ENCODE measurements at regions not wholly inside any gene's neighbourhood (a gene's known extent, or its start where the extent isn't known, plus 50 kb on each side); places are given as distances from the start of the nearest gene placed in this dataset.

DNA sequence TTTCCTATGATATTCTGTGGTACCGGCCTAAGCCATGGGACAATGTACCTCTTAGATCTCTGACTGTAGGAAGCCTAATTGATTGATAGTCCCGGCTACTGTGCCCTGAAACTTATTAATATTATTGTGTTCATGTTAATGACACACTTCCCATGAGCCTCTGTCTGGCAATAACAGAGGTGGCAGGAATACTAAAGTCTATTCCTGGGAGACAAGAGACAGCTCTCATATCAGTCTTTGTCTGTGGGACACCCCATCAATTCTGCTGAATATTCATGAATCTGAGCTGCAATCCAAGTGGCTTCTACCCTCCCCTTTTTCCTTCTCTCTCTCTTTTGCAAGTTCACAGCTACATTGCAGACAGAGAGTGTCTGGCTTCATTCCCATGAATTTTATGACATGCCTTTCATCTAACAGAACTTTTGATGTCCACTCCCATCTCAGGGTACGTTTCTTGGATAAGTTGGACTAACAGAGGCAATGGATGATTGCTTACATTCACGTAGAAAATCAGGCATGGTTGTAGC lies 907.5 kb downstream of the ZPLD1 start:
- DNase-seq (ENCODE audit: low read depth in 2 of 2), result no peak

DNA sequence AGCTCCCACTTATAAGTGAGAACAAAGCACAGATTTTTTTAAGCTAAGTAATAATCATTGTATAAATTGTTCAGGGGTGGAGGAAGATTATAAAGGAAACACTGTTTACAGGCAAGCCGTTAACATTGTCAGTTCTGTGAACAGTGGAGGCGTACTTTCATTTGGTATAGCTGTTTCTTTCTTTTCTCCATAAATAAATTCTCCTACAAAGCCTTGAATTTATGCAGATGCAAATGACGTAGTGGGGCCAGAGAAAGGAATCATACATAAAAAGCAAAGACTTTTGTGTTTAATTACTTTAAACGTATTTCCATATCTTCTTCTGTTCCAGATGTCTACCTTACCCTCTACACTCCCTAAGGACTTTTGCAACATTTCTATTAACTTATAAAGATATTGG lies 914.9 kb downstream of the ZPLD1 start:
- no peak for DNase-seq (ENCODE audit: low read depth in 2 of 2)

DNA sequence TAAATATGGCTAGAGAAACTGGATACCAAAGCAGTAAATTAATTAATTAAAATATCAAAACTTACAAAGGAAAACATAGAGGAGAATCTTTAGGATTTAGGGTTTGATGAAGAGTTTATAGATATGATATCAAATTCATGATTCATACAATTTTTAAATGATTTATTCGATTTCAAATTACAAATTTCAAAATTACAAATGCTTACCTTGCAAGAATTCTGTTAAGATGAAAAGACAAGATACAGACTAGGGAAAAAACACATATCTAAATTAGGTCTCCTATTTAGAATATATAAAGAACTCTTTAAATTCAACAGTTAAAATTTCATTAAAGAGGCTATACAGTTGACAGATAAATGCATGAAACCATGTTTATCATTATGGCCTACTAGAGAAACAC lies 930.7 kb downstream of the ZPLD1 start:
- no peak for DNase-seq (ENCODE audit: low read depth in 2 of 2)

DNA sequence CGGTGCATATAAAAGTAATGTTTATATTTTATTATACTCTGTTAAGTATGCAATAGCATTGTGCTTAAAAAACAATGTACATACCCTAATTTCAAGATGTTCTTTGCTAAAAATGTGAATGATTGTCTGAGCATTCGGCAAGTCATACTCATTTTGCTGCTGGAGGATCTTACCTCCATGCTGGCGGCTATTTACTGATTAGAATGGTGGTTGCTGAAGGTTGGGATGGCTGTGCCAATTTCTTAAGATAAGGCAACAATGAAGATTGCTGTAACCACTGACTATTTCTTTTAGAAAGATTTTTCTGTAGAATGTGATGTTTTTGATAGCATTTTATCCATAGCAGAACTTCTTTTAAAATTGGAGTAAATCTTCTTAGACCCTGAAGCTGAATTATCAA lies 932.7 kb downstream of the ZPLD1 start:
- no peak for DNase-seq (ENCODE audit: low read depth in 2 of 2)

DNA sequence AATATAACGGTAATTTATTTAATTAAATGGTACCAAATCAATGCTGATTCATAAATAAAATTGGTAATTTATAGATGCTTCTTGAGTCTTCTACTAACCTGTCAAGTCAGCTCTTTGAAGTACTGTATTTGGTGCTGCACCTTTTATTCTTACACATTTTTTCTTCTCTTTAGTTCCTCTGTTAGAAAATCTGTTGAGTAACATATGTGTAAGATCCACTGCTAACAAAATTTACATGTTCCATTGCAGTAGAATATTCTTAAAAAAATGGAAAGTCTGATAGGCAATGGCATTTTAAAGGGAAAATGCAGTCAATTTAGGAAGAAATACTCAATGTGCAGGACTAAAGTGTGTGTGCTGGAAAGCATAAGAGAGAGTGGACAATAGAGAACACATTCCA lies 936.6 kb downstream of the ZPLD1 start:
- no peak for DNase-seq (ENCODE audit: low read depth in 2 of 2)

DNA sequence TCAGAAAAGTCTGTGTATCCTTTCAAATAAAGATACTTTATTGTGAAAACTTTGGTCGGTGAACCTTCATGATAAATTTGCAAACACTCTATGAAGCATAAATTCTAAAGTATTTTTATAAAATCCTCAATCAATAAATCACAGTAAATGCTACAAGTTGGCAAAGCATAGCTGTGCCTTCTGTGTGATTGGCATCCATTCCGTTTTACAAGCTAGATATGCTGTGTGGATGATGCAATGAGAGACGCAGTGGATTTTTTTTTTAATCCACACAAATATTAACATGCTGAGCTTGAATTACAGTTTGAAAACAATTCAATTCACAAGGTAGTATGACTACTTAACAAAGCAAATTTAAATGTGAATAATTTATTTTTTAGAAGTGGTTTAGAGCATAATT lies 937.2 kb downstream of the ZPLD1 start:
- DNase-seq (ENCODE audit: low read depth in 2 of 2), result no peak

DNA sequence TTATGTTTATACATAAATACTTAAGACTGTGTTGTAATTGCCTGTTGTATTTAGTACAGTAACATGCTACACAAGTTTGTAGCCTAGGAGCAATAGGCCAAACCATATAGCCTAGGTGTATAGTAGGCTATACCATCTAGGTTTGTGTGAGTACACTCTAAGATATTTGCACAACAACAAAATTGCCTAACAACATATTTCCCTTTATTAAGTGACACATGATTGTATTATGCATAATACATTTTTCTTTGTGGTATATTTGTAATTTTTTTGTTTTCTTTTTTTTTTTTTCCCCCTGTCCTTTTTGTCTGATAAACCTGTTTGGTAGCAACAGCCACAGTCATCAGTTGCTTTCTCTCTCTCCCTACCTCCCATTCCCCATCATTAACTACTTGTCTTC lies 945.6 kb downstream of the ZPLD1 start:
- no peak for DNase-seq (ENCODE audit: low read depth in 2 of 2)

DNA sequence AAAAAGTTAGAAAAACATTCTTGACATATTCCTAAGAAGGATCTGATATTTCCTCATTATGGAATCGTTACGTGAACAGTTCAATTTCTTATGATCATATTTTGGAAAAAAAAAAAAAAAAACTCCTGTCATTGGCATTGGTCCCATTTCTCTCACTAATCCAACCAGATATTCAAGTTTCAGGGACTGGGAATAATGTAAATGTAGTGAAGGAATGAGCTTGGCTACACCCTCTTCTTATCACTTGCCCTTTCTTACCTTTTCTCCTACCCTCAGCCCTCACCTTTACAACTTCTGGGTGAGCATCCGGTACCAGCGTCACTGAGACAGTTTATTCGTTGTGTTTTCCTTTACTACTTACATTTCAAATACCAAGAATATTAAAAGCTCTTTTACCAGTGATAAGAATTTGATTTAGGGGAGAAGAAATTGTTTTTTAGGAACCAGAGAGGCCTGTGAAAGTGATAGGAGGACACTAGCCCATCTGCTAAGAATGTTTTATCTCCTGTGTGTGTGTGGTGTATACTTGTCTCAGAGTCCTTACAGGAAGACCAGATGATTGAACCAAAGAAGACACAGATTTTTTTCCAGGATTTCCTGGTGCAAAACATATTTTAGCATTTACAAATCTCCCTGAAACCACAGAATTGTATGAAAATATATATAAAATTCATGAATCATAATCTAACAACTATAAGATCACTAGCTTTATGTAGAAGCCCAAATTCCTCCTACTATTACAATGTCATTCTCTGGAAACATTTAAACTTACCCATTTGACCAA lies 946.7 kb downstream of the ZPLD1 start:
- DNase-seq (ENCODE audit: low read depth in 2 of 2), result no peak

DNA sequence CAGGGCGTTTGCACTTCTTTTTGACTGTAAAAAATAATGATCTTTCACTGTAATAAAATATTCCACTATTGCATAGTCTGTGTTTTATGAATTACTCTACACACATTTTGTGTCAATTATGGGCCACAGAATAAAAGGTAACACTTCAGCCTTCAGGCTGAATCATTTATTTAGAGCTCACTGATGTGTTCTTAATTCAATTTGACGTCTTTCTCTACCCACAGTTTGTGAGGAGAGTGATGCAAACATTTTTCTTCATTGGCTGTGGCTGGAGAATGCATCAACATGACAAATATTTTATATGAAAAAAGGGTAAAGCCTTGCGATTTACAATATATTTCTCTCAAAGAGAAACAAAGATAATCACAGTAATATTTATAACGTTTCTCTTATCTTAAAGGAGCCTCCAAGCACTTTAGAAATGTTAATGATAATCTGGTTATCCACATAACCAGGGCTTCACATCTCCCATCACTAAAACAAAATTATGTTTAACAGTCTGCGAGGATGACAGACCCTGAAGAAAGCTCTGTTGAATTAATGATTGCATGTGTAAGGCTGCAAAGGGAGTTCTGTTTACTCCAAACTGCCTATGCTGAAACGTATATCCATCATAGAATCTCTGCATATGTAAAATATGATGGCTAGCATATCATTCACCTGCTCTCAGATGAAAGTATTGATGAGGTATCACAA lies 951.3 kb downstream of the ZPLD1 start:
- no peak for DNase-seq (ENCODE audit: low read depth in 2 of 2)

DNA sequence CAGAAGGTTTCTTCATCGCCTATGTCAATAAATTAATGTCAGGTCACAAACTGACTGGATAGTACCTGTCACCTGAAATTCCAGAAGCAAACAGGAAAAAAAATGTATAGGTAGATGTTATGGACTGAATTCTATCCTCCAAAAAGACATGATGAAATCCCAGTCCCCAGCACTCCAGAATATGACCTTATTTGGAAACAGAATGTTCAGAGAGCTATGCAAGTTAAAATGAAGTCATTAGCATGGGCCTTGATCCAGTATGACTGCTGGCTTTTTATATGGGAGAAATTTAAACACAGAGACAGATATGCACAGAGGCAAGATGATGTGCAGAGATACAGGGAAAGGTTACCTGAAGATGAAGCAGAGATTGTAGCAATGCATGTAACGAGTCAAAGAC lies 953.4 kb downstream of the ZPLD1 start:
- DNase-seq (ENCODE audit: low read depth in 2 of 2), result no peak

DNA sequence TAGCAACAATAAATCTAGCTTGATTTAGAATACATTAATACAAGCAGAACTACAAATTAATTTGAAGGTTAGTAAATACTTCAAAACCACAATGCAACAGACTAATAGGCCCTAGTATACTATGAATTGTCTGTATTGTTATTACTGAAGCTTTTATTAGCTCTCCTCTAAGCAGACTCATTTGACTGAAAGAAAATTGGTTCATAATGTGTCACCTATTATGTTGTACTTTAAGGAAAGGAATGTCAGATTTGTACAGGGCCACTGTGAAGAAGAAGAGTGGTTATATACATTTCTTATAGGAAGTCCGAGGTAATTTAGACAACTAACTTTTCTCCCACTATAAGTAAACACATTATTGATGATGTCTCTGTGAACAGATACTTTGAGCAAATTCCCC lies 954.5 kb downstream of the ZPLD1 start:
- DNase-seq (ENCODE audit: low read depth in 2 of 2), result no peak

DNA sequence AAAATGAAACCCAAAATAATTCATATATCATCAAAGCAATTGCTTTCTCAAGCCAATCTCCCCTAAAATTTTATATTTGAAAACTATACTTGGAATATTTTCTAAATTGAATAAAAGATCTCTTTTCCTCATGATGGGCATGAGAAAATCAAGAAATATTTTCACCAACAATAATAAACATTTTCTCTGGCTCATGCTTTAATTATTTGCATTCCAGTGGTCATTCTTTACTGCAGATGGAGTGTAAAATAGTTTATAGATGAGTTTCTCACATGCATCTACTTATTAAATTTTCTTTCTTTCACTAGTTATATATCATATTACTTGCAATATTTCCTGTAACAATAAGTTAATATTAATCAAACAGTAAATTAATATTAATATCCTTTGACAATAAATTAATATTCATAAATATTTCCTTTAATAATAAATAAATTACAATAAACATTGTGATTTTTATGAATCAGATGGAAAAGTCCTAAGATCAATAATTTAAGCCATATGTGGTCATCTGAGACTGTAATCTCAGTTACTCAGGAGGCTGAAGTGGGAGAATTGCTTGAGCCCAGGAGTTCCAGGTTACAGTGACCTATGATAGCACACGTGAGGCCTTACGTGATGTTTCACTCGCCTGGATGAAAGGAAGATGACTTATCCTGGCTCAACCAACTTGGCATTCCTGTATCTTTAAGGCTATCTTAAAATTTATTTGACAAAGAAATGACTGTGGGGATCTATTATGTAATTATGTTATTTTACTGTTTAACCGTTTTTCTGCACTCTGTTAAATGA lies 958.8 kb downstream of the ZPLD1 start:
- no peak for DNase-seq (ENCODE audit: low read depth in 2 of 2)

DNA sequence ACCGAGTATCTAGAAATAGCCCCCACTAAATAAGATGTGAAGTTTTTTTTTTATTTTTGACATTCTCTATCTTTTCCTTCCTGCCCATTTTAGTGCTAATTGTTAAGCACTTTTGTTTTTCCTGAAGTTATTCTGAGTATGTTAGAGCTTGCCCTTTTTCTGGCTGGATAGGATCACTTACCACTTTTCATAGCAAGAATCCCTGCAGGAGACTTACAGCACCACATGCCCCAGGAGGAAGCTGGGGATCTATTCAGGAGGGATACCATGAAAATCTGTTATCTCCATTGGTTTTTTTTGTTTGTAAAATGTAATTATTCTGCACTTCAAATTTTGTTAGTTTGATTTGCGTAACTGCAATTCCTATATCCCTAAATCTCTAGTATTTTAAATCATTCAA lies 968.4 kb downstream of the ZPLD1 start:
- DNase-seq (ENCODE audit: low read depth in 2 of 2), result no peak

DNA sequence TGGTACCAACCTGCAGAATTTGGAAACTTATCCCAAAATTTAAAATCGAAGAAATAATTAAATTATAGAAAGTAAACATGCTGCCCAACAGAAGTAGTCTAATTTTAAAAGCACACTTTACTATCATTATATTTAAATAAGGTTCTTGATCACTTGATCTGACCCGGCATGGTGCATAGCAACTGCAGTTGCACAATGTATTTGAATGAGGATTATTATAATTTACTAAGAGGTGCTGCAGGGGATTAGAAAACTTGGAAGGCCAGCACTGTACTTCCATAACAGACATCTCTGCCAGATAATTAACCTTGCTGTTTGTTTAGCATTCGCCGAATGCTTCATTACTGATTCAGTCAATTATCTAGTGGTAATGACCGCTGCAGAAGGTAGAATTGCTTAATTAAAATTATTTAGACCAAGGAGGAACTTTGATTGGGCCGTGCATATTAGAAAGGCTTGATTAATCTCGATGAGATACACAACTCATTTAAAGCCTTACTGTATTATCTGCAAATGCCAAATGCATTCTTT lies 971.6 kb downstream of the ZPLD1 start:
- DNase-seq (ENCODE audit: low read depth in 2 of 2), result no peak

DNA sequence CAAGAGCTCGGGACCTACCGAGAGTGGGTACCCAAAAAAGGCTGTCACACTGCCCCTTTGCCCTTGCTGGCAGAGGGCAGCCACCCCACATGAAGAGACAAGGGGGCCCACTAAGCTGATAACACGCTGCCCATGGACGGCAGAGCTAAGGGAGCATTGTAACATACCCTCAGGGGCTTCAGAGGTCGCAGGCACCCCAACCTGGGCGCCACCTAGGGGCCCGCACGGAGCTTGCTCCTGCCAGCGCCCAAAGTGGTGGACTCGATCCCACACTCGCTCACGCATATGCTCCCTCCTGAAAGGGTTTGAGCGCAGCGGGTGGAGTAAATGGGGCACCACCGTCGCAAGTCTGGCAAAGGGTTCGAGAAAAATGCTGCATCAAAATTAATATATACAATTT lies 975.4 kb downstream of the ZPLD1 start:
- DNase-seq (ENCODE audit: low read depth in 2 of 2), result no peak

DNA sequence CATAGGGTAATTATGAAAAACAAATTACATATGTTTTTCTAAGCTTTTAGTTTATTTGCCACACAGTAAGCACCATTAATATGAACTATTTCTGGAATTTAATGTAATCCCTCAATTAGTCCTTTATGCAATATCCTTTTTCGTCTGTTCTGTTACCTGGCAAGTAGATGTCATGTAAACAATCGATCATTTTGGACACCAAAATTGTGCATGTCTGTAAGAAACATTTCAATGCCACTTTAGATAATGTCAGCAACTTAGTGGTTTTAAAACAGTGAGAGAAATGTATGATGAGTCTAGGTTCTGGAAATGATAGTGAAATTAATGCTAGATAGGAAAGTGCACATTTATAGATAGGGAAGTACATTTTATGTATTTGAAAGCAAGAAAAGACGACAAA lies 986.6 kb downstream of the ZPLD1 start:
- DNase-seq (ENCODE audit: low read depth in 2 of 2), result no peak

DNA sequence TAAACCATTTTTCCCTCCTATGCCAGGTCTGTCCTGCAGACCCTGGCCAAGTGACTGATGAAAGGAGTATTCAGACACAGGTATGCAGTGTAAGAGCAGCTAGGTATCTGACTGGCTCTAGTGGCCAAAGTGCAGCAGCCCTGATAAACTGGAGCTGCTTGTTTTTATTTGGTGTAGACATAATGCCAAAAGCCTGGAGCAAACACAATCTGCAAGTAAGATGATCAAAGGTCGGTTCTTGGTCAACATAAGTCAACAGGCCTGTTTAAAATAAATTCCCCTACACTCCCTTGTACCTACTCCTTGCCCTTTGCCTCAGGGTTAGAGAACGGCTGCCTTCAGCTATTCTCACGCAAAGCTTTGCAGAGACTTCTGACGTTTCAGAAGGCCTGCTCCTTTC lies 1003.1 kb downstream of the ZPLD1 start:
- DNase-seq (ENCODE audit: low read depth in 2 of 2), result no peak

DNA sequence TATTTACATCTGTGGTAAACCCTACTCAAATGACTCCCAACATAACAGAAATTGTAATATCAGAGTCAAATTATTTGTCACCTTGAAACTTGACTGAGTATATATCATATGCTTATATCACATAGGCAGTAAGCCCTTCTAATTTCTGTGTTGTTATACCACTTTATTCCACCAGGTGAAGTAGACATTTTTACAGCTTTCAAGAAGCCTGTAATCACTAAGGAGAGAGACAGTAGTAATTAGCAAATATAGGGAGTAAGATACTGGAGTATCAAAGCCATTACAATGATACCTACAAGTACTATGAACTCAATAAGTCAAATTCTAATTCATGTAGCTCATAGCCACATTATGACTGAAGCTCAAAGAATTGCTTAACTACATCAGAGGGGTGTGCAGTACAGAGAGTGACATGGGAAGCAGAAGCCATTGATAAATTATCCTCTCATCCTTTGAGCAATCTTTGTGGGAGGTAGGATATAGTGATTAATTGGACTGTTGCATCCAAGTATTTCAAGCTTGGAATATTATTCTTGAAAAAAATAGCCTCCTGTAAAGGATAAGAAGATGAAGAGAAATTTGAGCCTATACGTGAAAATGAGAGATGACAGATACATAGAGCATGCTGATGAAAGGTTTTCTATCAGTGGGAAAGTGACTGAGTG lies 1005.9 kb downstream of the ZPLD1 start:
- no peak for DNase-seq (ENCODE audit: low read depth in 2 of 2)

DNA sequence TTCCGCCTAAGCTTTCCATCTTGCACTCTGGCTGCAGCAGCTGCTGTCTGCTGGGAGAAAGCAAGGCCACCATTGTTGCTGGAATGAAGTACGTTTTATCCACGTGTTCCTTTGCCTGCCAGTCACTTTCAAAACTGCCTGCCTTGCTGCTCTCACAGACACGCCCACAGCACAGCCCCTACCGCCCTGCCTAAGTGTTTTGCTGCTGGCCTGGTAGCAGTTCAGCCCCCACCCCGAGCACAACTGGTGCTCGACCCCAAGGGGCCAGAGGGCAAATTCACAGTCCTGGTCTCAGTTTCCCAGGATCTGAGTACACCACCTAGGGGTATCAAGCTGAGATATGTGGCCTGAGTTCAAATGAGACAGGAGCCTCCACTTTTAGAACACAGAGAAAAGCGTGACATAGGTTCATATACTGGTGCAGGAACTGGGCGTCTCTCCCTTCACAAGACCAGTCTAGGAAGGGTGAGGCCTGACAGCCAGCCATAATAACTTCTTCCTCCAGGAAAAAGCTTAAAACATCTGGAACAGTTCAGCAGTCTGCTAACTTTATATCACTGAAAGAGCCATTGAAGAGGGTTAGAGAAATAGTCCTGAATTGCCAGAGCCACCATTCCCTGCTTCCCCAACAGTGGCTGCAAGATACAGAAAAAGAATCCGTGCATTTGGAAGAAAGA lies 1012.3 kb downstream of the ZPLD1 start:
- DNase-seq (ENCODE audit: low read depth in 2 of 2), result no peak

DNA sequence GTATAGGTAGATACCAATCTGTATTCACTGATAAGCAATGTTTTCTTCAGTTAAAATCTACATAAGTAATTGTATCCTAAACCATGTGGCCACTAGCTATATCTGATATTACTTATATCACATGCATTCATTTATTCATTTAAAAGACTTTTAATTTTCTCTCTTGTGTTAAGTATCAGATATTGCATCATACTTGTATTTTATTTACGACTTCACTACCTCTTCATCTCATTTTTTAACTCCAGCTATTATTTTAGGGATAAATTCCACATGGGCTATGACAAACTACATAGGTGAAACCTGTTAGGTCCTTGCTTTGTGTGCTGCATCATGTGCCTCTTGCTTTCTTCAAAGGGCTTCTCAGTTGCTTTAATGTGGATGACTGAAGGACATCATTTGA lies 1018.3 kb downstream of the ZPLD1 start:
- DNase-seq (ENCODE audit: low read depth in 2 of 2), result no peak

DNA sequence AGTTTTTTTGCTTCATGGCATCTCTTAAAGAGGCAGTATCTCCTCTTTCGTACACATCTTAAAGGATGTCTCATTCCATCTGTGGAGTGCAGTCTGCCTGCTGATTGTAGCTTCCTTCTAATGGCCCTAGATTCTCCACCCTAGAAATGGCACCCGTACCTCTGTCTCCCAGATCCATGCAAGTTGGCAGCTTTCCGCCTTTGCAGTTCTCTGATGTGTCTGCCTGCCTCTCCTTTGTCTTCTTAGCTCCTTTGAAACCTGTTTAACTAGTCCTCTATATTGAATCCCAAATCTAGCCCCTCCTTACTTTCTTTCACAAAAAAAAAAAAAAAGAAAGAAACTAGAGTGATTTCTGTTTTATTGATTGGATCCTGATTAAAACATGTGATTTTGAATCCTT lies 1025.0 kb downstream of the ZPLD1 start:
- DNase-seq (ENCODE audit: low read depth in 2 of 2), result no peak

Data from activated CD4-positive, alpha-beta T cell treated with anti-CD3 and anti-CD28 coated beads for 24 hours (primary cell).